ENCODE measurements at regions not wholly inside any gene's neighbourhood (a gene's known extent, or its start where the extent isn't known, plus 50 kb on each side); places are given as distances from the start of the nearest gene placed in this dataset.
A peak's percentile ranks its signal among the peaks of the same experiment; 100 is the strongest.

- TF ChIP-seq ZNF512 (tag; IDR thresholded peaks at IDR 0.05) (no peak), NRF1 (conservative IDR thresholded peaks at IDR 0.05 in 1 of 2, IDR thresholded peaks at IDR 0.05 in 1 of 2) (no peak), TAF1 (IDR thresholded peaks at IDR 0.05; ENCODE audit: control insufficient read depth, extremely low read depth, insufficient read depth, low read length, severe bottlenecking) (no peak), NFIC (IDR thresholded peaks at IDR 0.05) (peak; percentile 57), IRF2 (CRISPR knock-in tag; IDR thresholded peaks at IDR 0.05) (no peak), SMAD3 (CRISPR knock-in tag; conservative IDR thresholded peaks at IDR 0.05) (no peak), MTA2 (IDR thresholded peaks at IDR 0.05; ENCODE audit: low read depth) (peak; percentile 45; the same call in 1 of the 2 replicates), ZBTB7A (IDR thresholded peaks at IDR 0.05; ENCODE audit: borderline replicate concordance, control insufficient read depth, low read depth, low read length) (no peak), SMARCE1 (IDR thresholded peaks at IDR 0.05) (0 out of 2 replicates have a peak, but pooled peaks have one; percentile 46), DDX20 (tag; IDR thresholded peaks at IDR 0.05; ENCODE audit: low read depth) (no peak), ZBTB2 (IDR thresholded peaks at IDR 0.05) (no peak), HSF4 (CRISPR knock-in tag; IDR thresholded peaks at IDR 0.05; ENCODE audit: borderline replicate concordance) (no peak), ADNP (tag; IDR thresholded peaks at IDR 0.05) (no peak), HDAC1 (IDR thresholded peaks at IDR 0.05) (no peak), ARID2 (IDR thresholded peaks at IDR 0.05) (no peak), ZNF217 (CRISPR knock-in tag; IDR thresholded peaks at IDR 0.05) (no peak), KLF10 (CRISPR knock-in tag; IDR thresholded peaks at IDR 0.05) (no peak), ZNF282 (CRISPR knock-in tag; IDR thresholded peaks at IDR 0.05) (no peak), ZNF644 (tag; IDR thresholded peaks at IDR 0.05; ENCODE audit: low read depth) (no peak), PTBP1 (IDR thresholded peaks at IDR 0.05; ENCODE audit: low read depth, low read length) (no peak), CBX3 (IDR thresholded peaks at IDR 0.05; ENCODE audit: borderline replicate concordance in 1 of 2, low read length in 2 of 2) (no peak), GTF2F1 (IDR thresholded peaks at IDR 0.05; ENCODE audit: low read depth, low read length) (no peak), ZNF354B (CRISPR knock-in tag; IDR thresholded peaks at IDR 0.05) (no peak), HEY1 (CRISPR knock-in tag; IDR thresholded peaks at IDR 0.05; ENCODE audit: borderline replicate concordance) (no peak), ID3 (CRISPR knock-in tag; IDR thresholded peaks at IDR 0.05) (no peak), ID3 (tag; IDR thresholded peaks at IDR 0.05) (no peak), ZNF699 (CRISPR knock-in tag; IDR thresholded peaks at IDR 0.05; ENCODE audit: insufficient replicate concordance) (no peak), GABPB2 (CRISPR knock-in tag; conservative IDR thresholded peaks at IDR 0.05) (no peak), CSDE1 (IDR thresholded peaks at IDR 0.05) (no peak), SMAD4 (CRISPR knock-in tag; conservative IDR thresholded peaks at IDR 0.05) (no peak), GABPA (tag; conservative IDR thresholded peaks at IDR 0.05; ENCODE audit: low read depth) (no peak)
These were observed 55.7 kb upstream of the COL1A2 start (continued) for GRCh38 chr7:94338921-94339371.
